ENCODE measurements at regions not wholly inside any gene's neighbourhood (a gene's known extent, or its start where the extent isn't known, plus 50 kb on each side); places are given as distances from the start of the nearest gene placed in this dataset.
A peak's percentile ranks its signal among the peaks of the same experiment; 100 is the strongest.
"Not testable (repeated sequence)": the region's sequence is repeated elsewhere in the genome, so short reads cannot be mapped to it uniquely, and the experiment has no call there.

DNA sequence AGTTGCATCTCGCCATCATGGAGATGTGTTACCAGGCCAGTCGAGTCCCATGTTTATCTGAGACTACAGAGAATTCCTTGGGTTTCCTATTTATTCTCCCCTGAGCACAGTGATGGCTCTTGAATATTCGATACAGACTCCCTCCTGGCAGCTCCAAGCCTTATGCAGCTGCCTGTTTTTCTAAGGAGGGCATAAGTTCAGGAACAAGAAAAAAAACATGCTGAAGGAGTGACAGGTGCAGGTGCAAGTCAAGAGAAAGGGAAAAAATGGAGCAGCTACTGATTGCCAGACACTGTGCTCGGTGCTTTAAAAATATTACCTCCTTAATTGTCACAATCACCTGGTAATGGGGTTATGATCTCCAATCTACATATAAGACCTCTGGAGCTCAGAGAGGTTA lies 177.2 kb upstream of the DPP10 start:
- no peak for DNase-seq

DNA sequence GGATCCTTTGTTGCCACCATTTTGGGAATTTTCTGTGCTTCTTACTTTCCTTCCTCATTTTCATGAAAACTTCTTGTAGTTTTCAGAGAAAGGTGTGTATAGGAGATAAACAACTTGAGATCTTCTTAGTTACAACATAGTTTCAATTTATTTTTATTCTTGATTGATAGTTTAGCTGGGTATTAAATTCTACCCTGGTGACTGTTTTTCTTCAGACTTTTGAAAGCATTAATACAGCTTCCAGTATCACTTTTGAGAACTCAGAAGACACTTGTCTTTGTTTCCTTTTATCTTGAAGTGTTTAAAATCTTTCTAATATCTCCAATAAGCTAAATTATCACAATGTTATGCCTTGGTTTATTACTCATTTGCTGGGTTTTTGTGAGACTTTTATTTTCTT lies 167.5 kb upstream of the DPP10 start:
- DNase-seq, result no peak

DNA sequence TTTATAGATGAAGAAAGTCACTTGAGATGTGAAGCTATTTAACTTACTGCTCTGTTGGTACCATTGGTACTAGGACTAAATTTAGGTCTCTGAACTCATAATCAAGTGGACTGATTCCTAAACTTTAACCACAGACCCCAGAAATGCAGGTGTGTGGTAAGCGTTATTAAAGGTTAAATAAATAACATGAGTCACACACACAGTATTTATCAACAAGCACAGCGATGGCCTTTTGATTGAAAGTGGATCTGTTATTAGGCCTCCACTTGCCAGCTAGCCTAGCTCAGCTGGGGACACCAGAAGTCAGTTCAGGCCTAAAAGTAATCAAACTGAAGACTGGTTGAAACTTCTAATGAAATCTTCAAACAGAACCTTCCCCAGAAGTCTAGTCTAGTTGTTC lies 161.3 kb upstream of the DPP10 start:
- DNase-seq, result no peak

DNA sequence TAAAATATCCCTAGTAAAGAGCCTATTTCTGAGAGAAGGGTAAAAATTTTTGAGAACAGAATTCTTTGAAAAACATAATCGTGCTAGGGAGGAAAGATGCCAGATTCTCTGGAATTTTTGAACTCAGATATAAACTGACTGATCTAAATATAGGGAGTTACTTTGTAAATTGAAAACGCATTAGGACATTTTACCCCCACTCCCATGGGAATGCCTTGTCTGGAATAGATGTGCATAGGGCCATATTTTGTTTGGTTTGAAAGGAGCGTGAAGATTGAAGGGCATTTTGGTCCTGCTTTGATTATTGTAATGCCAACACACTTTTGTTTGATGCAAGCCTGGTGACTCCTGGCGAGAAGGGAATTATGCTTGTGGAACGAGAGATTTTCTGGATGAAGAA lies 158.7 kb upstream of the DPP10 start:
- no peak for DNase-seq

DNA sequence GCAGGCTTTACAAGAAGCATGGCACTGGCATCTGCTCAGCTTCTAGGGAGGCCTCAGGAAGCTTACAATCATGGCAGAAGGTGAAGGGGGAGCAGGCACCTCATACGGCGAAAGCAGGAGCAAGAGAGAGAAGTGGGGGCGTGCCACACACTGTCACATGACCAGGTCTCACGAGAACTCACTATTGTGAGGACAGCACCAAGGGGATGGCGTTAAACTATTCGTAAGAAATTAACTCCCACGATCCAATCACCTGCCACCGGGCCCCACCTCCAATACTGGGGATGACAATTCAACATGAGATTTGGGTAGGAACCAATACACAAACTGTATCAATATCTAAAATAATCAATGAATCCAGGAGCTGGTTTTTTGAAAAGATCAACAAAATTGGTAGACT lies 156.0 kb upstream of the DPP10 start:
- DNase-seq, result no peak

DNA sequence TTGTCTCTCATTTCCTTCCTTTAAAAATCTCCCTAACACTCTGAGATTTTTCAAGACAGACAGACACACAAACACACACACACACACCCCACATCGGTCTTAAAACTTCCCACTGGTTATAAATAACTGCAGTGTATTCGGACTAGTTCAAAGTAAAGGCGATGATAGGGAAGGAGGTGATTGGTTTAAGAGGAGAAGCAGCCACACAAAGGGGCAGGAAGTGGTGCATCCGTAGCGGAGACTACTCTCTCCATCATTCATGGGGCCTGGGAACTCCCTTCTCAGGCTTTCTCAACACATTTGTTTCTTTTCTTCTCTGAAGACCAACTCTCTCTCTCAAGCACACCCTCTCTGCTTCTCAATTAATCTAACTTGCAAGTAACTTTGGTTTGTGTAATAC lies 149.1 kb upstream of the DPP10 start:
- no peak for DNase-seq

DNA sequence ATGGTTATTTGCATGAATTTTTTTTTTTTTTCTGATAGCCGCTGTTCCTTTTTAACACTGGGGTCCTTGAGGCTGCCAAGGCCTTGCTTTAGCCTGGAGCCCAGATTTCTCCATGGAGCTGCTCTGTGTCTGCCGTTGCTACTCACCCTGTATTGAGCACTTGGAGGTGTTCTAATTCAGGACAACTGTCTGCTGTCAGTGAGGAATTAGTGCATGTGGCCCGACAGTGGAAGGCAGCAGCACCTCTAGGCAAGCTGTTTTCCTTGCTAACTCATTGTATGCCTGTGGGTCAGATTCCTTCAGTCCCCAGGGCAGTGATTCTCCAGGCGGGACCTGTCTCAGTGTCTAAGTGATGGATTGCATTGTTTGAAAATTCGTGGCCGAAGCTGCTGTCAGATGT lies 147.7 kb upstream of the DPP10 start:
- no peak for DNase-seq

DNA sequence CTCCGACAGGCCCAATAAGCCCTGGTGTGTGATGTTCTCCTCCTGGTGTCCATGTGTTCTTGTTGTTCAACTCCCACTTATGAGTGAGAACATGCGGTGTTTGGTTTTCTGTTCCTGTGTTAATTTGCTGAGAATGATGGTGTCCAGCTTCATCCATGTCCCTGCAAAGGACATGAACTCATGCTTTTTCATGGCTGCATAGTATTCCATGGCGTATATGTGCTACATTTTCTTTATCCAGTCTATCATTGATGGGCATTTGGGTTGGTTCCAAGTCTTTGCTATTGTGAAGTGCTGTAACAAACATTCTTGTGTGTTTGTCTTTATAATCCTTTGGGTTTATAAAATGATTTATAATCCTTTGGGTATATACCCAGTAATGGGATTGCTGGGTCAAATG lies 142.1 kb upstream of the DPP10 start:
- not testable (repeated sequence) for DNase-seq

DNA sequence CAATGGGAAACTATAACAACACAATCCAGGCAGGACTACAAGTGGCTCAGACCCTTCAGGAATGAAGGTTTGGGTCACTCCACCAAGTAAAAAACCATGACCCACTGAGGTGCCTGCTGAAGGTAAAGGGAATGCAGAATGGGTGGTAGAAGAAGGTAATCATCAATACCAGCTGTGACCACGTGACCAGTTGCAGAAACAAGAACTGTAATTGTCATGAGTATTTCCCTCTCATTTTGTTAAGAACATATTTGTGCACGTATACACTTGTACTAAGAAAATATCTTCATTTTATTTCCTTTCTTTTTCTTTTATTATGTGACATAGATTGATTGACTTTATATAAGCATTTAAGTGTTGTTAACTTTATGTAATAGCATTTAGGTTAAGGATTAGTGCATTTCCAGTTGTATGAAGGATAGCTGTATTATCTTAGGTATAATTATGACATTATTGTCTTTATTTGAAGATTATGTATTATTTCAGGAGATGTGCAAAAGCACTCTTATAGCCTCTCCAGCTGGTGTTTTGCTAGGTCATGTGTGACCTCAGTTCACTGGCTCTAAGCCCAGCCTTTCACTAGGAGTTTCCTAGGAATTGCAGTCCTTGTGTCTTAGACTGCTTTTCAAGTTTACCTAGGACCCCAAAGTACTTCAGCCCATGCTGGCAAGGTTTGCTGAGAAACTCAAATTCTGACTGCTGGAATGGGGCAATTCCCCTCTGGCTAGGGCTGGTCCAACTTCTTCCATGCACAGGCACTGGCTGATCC lies 125.7 kb upstream of the DPP10 start:
- no peak for DNase-seq

DNA sequence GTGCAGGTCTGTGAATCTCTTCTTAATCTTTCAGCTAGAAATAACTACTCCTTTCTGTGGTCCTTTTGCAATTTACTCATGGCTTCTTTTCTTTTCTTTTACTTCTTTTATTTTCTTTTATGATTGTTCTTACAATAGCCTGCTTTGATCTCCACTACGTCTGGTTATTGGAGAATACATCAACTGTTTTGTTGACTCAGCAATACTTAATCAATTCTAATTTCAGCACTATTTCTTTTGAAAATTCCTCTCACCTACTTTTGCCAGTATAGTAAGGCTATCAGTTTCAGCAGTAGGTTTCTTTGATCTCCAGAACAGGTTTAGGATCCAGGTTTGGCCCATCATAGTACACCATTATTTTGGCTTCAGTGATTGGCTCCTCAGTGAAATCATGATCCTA lies 111.8 kb upstream of the DPP10 start:
- DNase-seq, result no peak

DNA sequence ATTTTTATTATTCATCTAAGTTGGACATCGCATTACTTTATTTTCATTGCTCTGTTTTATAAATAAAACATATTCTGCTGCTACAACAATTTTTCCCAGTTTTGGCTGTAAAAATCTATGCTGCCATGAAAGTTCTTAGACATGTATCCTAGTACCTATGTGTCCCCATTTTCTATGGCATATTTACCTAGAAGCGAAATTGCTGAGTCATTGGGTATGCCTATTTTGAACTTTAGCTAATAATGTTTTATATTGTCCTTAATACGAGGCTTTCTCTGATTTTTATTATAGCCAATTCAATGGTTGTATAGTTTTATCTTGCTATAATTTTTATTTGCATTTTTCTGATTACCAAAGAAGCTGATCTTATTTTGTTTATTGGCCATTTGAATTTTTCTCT lies 110.5 kb upstream of the DPP10 start:
- no peak for DNase-seq

DNA sequence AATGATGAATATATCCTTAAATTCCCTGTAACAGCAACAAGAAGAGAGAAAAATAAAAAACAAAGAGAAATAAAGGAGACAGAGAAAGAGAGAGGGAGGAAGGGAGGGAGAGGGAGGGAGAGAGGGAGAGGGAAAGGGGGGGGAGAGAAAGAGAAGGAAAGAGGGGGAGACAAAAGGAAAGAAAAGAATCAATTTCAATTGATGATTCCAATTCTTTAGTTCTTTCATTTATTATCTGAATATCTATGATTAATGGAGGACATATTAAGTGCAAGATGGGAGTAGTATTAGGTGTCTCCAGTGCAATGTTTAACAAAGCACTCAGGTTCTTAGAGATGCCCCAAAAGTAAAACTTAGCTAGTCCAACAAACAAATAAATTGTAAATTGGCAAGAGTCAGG lies 97.2 kb upstream of the DPP10 start:
- no peak for DNase-seq

DNA sequence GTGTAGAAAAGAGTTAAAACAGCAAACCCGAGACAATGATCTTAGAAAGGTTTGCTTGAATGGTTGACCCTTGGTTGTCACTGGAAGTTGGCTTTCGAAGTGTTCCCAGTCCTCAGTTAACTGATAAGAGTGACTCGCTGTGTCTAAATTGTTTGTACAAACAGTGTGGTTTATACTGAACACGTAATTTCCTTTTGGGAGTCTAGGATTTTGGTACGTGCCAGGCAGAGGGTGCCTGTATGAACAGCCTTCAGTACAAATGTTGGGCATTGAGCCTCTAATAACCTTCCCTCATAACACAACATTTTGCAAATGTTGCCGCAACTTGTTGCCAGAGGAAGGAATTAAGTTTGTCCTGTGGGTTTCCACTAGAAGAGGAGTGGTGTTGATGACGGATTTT lies 95.8 kb upstream of the DPP10 start:
- DNase-seq, result no peak

DNA sequence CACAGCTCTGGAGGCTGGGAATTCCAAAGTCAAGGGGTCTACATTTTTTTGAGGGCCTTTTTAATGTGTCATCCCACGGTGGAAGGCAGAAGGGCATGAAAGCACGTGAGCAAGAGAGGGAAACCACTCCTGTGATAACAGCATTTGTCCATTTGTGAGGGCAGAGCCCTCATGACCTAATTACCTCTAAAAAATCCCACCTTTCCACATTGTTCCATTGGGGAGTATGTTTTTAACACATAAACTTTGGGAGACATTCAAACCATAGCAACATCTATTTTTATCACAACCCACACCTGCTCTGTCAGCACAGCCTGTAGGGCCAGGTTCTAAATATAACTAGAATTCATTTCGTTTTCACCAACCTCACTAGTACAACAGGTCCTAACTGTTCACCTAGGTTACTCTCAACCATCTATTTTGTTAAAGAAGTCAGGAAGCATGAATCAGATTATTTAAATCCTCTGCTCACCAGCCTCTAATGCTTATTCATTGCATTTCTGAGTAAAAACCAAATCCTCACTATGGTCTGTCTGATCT lies 92.2 kb upstream of the DPP10 start:
- DNase-seq, result no peak

DNA sequence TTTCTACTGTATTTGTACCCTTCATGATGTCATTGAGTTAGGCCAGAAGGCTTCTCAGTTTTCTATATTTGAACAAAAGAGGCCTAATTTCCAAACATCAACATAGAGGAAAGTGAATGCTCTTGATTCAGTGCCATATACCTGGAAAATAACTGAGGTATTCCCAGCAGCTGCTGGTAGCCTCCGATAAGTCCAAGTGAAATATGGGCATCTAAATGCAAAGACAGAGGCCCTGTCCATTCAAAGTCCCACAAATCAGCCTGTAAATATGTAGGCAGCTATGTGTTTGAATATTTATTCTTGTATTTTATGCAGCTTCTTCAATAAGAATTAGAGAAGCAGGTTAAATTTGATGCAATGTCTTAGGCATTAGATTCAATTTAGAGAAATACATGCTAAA lies 89.5 kb upstream of the DPP10 start:
- no peak for DNase-seq

DNA sequence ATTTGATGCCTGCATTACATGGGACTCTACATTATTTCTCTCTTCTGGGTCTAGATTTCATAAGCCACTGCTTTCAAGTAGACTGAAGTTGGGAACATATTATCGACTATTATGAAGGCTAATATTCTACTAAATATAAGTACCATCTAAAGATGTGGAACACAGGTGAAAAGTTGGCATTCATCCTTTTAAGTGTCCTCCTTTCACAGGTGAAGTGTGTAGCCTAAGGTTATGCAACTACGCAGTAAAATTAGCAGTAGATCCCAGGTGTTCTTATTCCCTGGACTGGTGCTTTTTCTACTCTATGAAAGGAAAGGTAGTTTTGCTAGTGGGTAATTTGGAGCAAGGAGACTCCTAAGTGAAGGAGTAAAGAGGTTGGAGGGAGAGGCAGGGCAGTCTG lies 88.2 kb upstream of the DPP10 start:
- no peak for DNase-seq

DNA sequence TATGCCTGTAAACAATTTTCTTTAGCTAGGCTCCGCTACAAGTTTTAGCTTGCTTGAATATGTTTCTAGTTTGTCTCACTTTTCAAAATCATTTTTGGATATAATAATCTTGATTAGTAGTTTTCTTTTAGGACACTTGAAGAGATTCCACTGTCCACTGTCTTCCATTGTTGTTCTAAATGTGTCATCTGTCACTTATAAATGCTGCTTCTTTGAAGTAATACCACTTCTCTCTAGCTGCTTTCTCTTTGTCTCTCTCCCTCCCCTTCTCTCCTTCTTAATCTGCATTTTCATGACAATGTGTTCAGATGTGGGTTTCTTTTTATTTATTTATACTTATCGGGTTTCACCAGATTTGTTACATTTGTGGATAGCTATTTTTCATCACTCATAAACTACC lies 73.7 kb upstream of the DPP10 start:
- DNase-seq, result no peak

DNA sequence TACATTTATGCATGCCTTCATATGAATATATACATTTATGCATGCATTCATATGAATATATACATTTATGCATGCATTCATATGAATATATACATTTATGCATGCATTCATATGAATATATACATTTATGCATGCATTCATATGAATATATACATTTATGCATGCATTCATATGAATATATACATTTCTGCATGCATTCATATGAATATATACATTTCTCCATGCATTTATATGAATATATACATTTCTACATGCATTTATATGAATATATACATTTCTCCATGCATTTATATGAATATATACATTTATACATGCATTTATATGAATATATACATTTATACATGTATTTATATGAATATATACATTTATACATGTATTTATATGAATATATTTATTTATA lies 70.7 kb upstream of the DPP10 start:
- DNase-seq, result peak in 1 of 5 experiments; percentile 39

DNA sequence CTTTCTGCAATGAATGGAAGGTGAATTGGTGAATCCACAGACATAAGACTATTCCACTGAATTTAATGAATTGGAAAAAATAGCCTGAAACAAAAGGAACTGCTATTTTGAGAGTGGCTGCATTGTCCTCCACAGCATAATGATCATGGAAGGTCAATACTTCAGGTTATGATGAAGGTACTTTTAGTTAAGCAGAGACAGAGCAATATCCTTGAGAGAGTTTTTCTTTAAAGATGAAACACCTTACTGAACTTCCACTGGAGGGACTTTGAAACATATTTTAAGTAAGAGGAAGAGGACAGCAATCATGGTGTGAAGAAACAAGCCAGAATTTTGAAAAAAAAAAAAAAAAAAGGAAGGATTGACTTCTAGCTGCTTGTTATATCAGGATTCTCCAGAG lies 68.8 kb upstream of the DPP10 start:
- DNase-seq, result no peak

DNA sequence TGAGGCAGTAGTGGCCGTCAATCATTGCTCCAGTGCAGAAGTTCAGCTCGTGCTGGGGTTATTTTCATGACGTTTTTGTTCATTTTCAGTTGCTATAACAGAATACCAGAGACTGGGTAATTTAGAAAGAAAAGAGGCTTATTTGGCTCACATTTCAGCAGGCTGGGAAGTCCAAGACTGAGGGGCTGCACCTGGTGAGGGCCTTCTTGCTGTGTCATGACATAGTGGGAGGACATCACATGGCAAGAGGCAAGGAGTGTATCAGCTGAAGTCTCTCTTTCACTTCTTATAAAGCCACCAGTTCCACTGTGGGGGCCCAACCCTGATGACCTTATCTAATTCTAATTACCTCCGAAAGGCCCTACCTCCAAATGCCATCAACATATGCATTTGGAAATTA lies 58.0 kb upstream of the DPP10 start:
- no peak for DNase-seq

DNA sequence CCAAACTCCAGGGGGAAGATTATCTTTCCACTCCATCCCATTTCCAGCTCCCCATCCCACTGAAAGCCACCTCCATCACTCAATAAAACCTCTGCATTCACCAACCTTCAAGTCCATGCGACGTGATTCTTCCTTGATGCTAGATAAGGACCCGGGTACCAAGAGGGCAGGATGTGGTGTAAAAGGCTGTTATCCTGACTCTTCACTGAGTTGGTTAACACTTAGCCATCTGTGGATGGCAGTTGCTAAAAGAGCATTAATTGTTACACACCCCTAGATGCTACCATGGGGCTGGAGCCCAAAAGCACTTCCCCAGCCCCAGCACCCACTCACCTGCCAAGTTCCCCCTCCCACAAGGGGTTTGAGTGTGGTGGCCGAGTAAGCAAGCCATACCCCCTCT lies 53.4 kb upstream of the DPP10 start:
- DNase-seq, result no peak

Measured in T-helper 2 cell (primary cell).